RPMI8226 (cell line): ENCODE measurements at regions not wholly inside any gene's neighbourhood (a gene's known extent, or its start where the extent isn't known, plus 50 kb on each side); places are given as distances from the start of the nearest gene placed in this dataset.

ENCODE experiments used
- DNase-seq: peaks from one replicate; pipeline ENCODE4 v3.0.0-alpha.2; 2015

- no peak for DNase-seq
These were observed 305.4 kb downstream of the TENT4A start for GRCh38 chr5:7018601-7019000.

- DNase-seq = no peak
These were observed 323.1 kb downstream of the TENT4A start for GRCh38 chr5:7036192-7036835.

GRCh38 chr5:7039074-7039473, 325.8 kb downstream of the TENT4A start:
- no peak for DNase-seq

- no peak for DNase-seq
These were observed 326.9 kb downstream of the TENT4A start for GRCh38 chr5:7040111-7040510.

- no peak for DNase-seq
These were observed 330.6 kb downstream of the TENT4A start for GRCh38 chr5:7043797-7044196.

- DNase-seq = no peak
These were observed 334.5 kb downstream of the TENT4A start for GRCh38 chr5:7047511-7048261.

GRCh38 chr5:7050986-7051385, 337.8 kb downstream of the TENT4A start:
- DNase-seq = no peak

GRCh38 chr5:7053125-7053524, 339.9 kb downstream of the TENT4A start:
- DNase-seq = no peak

- DNase-seq = no peak
These were observed 340.4 kb downstream of the TENT4A start for GRCh38 chr5:7053528-7054209.

GRCh38 chr5:7066471-7067235, 329.3 kb upstream of the ADCY2 start:
- DNase-seq = no peak

GRCh38 chr5:7068156-7068555, 327.8 kb upstream of the ADCY2 start:
- no peak for DNase-seq

GRCh38 chr5:7068899-7069298, 327.0 kb upstream of the ADCY2 start:
- no peak for DNase-seq

- no peak for DNase-seq
These were observed 323.8 kb upstream of the ADCY2 start for GRCh38 chr5:7072188-7072587.

GRCh38 chr5:7073666-7074065, 322.3 kb upstream of the ADCY2 start:
- no peak for DNase-seq

GRCh38 chr5:7074176-7074575, 321.8 kb upstream of the ADCY2 start:
- no peak for DNase-seq

- DNase-seq = no peak
These were observed 320.5 kb upstream of the ADCY2 start for GRCh38 chr5:7075470-7075869.

- DNase-seq = no peak
These were observed 317.8 kb upstream of the ADCY2 start for GRCh38 chr5:7078101-7078500.

GRCh38 chr5:7078901-7079300, 317.0 kb upstream of the ADCY2 start:
- DNase-seq = no peak

GRCh38 chr5:7080501-7080900, 315.4 kb upstream of the ADCY2 start:
- DNase-seq = no peak

- no peak for DNase-seq
These were observed 308.1 kb upstream of the ADCY2 start for GRCh38 chr5:7087719-7088297.

GRCh38 chr5:7088849-7089248, 307.1 kb upstream of the ADCY2 start:
- DNase-seq = no peak

- peak; percentile 22 for DNase-seq
These were observed 301.3 kb upstream of the ADCY2 start for GRCh38 chr5:7094626-7095025.

GRCh38 chr5:7096294-7096693, 299.6 kb upstream of the ADCY2 start:
- DNase-seq = no peak
